Vagina (tissue), 2 donors: ENCODE measurements at regions not wholly inside any gene's neighbourhood (a gene's known extent, or its start where the extent isn't known, plus 50 kb on each side); places are given as distances from the start of the nearest gene placed in this dataset.

ENCODE experiments used
- CTCF ChIP-seq, 3 experiments: fragments of 450-650 bp in 2 of 3; fragments of 200-600 bp in 1 of 3; sonication (generic) in 1 of 3; IDR thresholded peaks; one replicate each; pipeline ENCODE4 v1.5.1; 2017 to 2019; ENCODE audit warnings: antibody characterized with exemption in 3 of 3, mild to moderate bottlenecking in 2 of 3, moderate library complexity in 2 of 3
- POLR2A ChIP-seq, 2 donors: fragments of 450-650 bp; IDR thresholded peaks; one replicate each; pipeline ENCODE4 v1.6.1; 2017; ENCODE audit warnings: antibody characterized with exemption in 2 of 2, mild to moderate bottlenecking in 2 of 2, moderate library complexity in 2 of 2
- POLR2AphosphoS5 ChIP-seq, 2 donors: sonication (generic); formaldehyde crosslinking; IDR thresholded peaks; one replicate each; pipeline ENCODE4 v1.9.0; 2017; ENCODE audit warnings: antibody characterized with exemption in 2 of 2, mild to moderate bottlenecking in 2 of 2, low read depth in 1 of 2; ENCODE audit not compliant: insufficient read depth in 1 of 2

GRCh38 chr4:32958586-32958985, 2238.4 kb downstream of the PCDH7 start:
- TF ChIP-seq CTCF (IDR thresholded peaks at IDR 0.05) (no peak), POLR2A (IDR thresholded peaks at IDR 0.05) (no peak), POLR2AphosphoS5 (IDR thresholded peaks at IDR 0.05; ENCODE audit: insufficient read depth in 1 of 2, low read depth in 1 of 2) (no peak)
